GM10266 (cell line): ENCODE measurements at regions not wholly inside any gene's neighbourhood (a gene's known extent, or its start where the extent isn't known, plus 50 kb on each side); places are given as distances from the start of the nearest gene placed in this dataset.
"Not testable (repeated sequence)": the region's sequence is repeated elsewhere in the genome, so short reads cannot be mapped to it uniquely, and the experiment has no call there.

Experiments used
- DNase-seq: peaks from one replicate; pipeline ENCODE4 v3.0.0; 2012; ENCODE audit errors: extremely low spot score
- CTCF ChIP-seq: IDR thresholded peaks from 2 replicates; pipeline ENCODE4 v1.5.1; 2012; ENCODE audit warnings: mild to moderate bottlenecking, low read depth; ENCODE audit not compliant: control insufficient read depth, insufficient read depth; ENCODE audit errors: missing control alignments

- DNase-seq: no peak
- TF ChIP-seq CTCF: no peak
These were observed 694.8 kb upstream of the MIS18BP1 start for GRCh38 chr14:45947830-45948229.

- no peak for DNase-seq
- no peak for TF ChIP-seq CTCF
These were observed 693.2 kb upstream of the MIS18BP1 start for GRCh38 chr14:45946251-45946650.

- TF ChIP-seq CTCF: no peak
- DNase-seq: no peak
These were observed 687.3 kb upstream of the MIS18BP1 start for GRCh38 chr14:45940318-45940717.

- TF ChIP-seq CTCF: no peak
- no peak for DNase-seq
These were observed 686.6 kb upstream of the MIS18BP1 start for GRCh38 chr14:45939572-45939971.

GRCh38 chr14:45919995-45920394 is 667.0 kb upstream of the MIS18BP1 start:
- not testable (repeated sequence) for DNase-seq

- no peak for DNase-seq
- no peak for TF ChIP-seq CTCF
These were observed 663.4 kb upstream of the MIS18BP1 start for GRCh38 chr14:45916340-45916953.

- TF ChIP-seq CTCF: no peak
- DNase-seq: no peak
These were observed 654.8 kb upstream of the MIS18BP1 start for GRCh38 chr14:45907782-45908181.

- DNase-seq: no peak
- TF ChIP-seq CTCF: no peak
These were observed 653.3 kb upstream of the MIS18BP1 start for GRCh38 chr14:45906257-45906656.
